ENCODE measurements at regions not wholly inside any gene's neighbourhood (a gene's known extent, or its start where the extent isn't known, plus 50 kb on each side); places are given as distances from the start of the nearest gene placed in this dataset.

DNA sequence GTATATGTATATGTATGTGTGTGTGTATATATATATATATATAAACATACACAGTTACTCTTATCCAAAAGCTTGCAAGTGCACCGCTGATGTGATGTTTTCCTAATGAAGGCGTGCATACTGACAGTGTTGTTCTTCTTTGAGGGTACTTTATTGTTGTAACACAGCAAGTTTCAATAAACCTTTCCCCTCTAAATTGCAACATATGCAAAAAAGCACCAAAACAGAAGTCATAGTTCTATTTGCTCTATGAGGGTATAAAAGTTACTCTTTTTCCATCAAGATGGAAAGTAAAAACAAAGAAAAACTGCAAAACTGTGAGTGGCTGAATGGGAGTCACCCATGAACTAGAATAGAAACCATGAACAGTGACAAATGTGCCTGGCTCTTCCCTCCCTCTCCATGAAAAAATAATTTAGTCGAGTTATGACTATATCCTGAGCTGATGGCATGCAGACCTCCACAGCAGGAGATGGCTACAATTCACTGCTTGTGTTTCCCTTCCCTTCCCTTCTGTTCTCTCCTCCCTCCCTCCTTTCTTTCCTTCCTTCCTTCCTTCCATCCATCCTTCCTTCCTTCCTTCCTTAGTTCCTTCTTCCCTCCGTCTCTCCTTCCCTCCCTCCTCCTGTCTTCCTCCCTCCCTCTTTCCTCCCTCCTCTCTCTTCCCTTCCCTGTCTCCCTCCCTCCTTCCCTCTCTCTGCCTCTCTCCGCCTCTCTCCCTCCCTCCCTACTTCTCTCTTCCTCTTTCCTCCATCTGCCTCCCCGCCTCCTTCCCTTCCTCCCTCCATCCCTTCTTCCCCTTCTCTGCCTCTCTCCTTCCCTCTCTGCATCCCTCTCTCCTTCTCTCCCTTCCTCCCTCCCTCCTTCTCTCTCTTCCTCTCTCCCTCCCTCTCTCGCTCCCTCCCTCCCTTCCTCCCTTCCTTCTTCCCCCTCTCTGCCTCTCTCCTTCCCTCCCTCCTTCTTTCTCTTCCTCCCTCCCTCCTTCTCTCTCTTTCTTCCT, 220.7 kb upstream of the POU3F1 start:
- Histone ChIP-seq H3K27ac (ENCODE audit: low read depth, low read length) (no peak overlapping the region), H3K9me2 (ENCODE audit: insufficient read depth) (no peaks in the 10 kb centered on the region), H3K9ac (ENCODE audit: low read length) (no peak overlapping the region), H3K36me3 (ENCODE audit: control insufficient read depth in 1 of 2, insufficient read depth in 2 of 2, low read length in 2 of 2) (no peaks in the 10 kb centered on the region), H4K20me1 (ENCODE audit: insufficient read depth) (no peaks in the 10 kb centered on the region), H3K9me3 (ENCODE audit: control insufficient read depth in 1 of 2, insufficient read depth in 1 of 2, low read depth in 1 of 2, low read length in 2 of 2) (no peaks in the 10 kb centered on the region), H3K4me2 (ENCODE audit: low read length) (no peak overlapping the region), H3K4me3 (replicated peaks in 1 of 2; ENCODE audit: low read depth in 1 of 2, low read length in 2 of 2) (no peak overlapping the region), H3K79me2 (ENCODE audit: insufficient read depth, low read length) (no peaks in the 10 kb centered on the region), H3K4me1 (ENCODE audit: control insufficient read depth in 1 of 2, insufficient read depth in 2 of 2, low read length in 2 of 2) (peaks cover 0 to 2% of the 10 kb centered on the region in 2 experiments; a peak in 1 of 4 replicates), H2AFZ (ENCODE audit: low read depth, low read length, poor library complexity, severe bottlenecking) (no peak overlapping the region), H3K27me3 (ENCODE audit: insufficient read depth, low read length) (peaks cover 29% of the 10 kb centered on the region; the same call in 1 of the 2 replicates)
- DNase-seq (ENCODE audit: low read depth, low spot score) (no peak), ATAC-seq (no peak)
- RAD21 ChIA-PET (ENCODE audit: low non-redundant PET in 1 of 2, low total read pairs in 2 of 2, uncharacterized antibody in 2 of 2, unreplicated experiment in 2 of 2), result no interaction called here
- TF ChIP-seq, protein P1, sequence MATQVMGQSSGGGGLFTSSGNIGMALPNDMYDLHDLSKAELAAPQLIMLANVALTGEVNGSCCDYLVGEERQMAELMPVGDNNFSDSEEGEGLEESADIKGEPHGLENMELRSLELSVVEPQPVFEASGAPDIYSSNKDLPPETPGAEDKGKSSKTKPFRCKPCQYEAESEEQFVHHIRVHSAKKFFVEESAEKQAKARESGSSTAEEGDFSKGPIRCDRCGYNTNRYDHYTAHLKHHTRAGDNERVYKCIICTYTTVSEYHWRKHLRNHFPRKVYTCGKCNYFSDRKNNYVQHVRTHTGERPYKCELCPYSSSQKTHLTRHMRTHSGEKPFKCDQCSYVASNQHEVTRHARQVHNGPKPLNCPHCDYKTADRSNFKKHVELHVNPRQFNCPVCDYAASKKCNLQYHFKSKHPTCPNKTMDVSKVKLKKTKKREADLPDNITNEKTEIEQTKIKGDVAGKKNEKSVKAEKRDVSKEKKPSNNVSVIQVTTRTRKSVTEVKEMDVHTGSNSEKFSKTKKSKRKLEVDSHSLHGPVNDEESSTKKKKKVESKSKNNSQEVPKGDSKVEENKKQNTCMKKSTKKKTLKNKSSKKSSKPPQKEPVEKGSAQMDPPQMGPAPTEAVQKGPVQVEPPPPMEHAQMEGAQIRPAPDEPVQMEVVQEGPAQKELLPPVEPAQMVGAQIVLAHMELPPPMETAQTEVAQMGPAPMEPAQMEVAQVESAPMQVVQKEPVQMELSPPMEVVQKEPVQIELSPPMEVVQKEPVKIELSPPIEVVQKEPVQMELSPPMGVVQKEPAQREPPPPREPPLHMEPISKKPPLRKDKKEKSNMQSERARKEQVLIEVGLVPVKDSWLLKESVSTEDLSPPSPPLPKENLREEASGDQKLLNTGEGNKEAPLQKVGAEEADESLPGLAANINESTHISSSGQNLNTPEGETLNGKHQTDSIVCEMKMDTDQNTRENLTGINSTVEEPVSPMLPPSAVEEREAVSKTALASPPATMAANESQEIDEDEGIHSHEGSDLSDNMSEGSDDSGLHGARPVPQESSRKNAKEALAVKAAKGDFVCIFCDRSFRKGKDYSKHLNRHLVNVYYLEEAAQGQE (IDR thresholded peaks at IDR 0.05; ENCODE audit: low read depth), result no peak
- no peak for TF ChIP-seq EGR1 (IDR thresholded peaks at IDR 0.05; ENCODE audit: low read depth)
- TF ChIP-seq EZH2 (IDR thresholded peaks at IDR 0.05), result no peak
- no peak for TF ChIP-seq POLR2AphosphoS5 (IDR thresholded peaks at IDR 0.05; ENCODE audit: low read depth, low read length)
- no peak for TF ChIP-seq ATF3 (IDR thresholded peaks at IDR 0.05)
- no peak for TF ChIP-seq ELF1 (IDR thresholded peaks at IDR 0.05; ENCODE audit: borderline replicate concordance, low read depth)
- no peak for TF ChIP-seq SP1 (IDR thresholded peaks at IDR 0.05; ENCODE audit: low read depth)
- CTCF ChIA-PET, result no interaction called here
- POLR2A ChIA-PET, result no interaction called here
- intact Hi-C loops (cut with micrococcal nuclease), result no loop called here
- BruUV-seq (replicated peaks), result no TSS peak
